Nephron progenitor cell (in vitro differentiated cells): ENCODE measurements at regions not wholly inside any gene's neighbourhood (a gene's known extent, or its start where the extent isn't known, plus 50 kb on each side); places are given as distances from the start of the nearest gene placed in this dataset.

Experiments
- DNase-seq: peaks from one replicate; pipeline ENCODE4 v3.0.0; 2021
- H3K27ac Mint-ChIP-seq: 2 replicates; pipeline ENCODE4 v1.8.0; 2021; ENCODE audit warnings: mild to moderate bottlenecking, moderate library complexity, mixed read lengths
- H3K27me3 Mint-ChIP-seq: 2 replicates; pipeline ENCODE4 v1.8.0; 2021; ENCODE audit warnings: mild to moderate bottlenecking, low read depth, mixed read lengths; ENCODE audit not compliant: poor library complexity
- H3K36me3 Mint-ChIP-seq: 2 replicates; pipeline ENCODE4 v1.8.0; 2021; ENCODE audit warnings: low read depth, mixed read lengths
- H3K4me1 Mint-ChIP-seq: 2 replicates; pipeline ENCODE4 v1.8.0; 2021; ENCODE audit warnings: mixed read lengths
- H3K4me3 Mint-ChIP-seq: 2 replicates; pipeline ENCODE4 v1.8.0; 2021; ENCODE audit warnings: mild to moderate bottlenecking, moderate library complexity, mixed read lengths
- H3K9me3 Mint-ChIP-seq: 2 replicates; pipeline ENCODE4 v1.8.0; 2021; ENCODE audit warnings: mild to moderate bottlenecking, moderate library complexity, mixed read lengths
- TF ChIP-seq, protein P1 (sequence below): fragments of 200-600 bp; sonication (generic); IDR thresholded peaks from 2 replicates; pipeline ENCODE4 v1.5.0; 2021; ENCODE audit warnings: antibody characterized with exemption

DNA sequence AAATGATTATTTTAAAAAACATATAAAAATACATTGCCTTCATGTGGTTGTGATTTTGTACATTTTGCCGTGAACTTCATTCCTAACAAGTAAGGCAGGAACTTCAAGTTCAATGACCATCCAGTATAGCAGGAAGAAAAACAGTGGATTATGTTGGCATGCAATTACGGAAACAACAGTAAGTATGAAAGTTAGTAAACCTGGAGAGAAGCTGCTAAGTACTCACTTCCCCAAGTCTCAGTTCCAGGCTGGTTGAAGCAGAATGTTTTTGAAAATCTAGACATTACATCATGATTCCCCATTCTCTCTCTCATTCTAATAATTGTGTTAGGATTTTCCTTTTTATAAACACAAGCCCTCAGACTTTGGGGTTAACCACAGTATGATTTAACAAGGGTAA, 987.1 kb upstream of the KLHL29 start:
- TF ChIP-seq, protein P1, sequence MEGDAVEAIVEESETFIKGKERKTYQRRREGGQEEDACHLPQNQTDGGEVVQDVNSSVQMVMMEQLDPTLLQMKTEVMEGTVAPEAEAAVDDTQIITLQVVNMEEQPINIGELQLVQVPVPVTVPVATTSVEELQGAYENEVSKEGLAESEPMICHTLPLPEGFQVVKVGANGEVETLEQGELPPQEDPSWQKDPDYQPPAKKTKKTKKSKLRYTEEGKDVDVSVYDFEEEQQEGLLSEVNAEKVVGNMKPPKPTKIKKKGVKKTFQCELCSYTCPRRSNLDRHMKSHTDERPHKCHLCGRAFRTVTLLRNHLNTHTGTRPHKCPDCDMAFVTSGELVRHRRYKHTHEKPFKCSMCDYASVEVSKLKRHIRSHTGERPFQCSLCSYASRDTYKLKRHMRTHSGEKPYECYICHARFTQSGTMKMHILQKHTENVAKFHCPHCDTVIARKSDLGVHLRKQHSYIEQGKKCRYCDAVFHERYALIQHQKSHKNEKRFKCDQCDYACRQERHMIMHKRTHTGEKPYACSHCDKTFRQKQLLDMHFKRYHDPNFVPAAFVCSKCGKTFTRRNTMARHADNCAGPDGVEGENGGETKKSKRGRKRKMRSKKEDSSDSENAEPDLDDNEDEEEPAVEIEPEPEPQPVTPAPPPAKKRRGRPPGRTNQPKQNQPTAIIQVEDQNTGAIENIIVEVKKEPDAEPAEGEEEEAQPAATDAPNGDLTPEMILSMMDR = no peak
- Mint-ChIP-seq H3K9me3 (no peaks in the 10 kb centered on the region), H3K36me3 (no peaks in the 10 kb centered on the region), H3K27ac (no peak overlapping the region), H3K4me1 (no peaks in the 10 kb centered on the region), H3K27me3 (peaks cover 9% of the 10 kb centered on the region), H3K4me3 (no peak overlapping the region)
- DNase-seq = no peak

DNA sequence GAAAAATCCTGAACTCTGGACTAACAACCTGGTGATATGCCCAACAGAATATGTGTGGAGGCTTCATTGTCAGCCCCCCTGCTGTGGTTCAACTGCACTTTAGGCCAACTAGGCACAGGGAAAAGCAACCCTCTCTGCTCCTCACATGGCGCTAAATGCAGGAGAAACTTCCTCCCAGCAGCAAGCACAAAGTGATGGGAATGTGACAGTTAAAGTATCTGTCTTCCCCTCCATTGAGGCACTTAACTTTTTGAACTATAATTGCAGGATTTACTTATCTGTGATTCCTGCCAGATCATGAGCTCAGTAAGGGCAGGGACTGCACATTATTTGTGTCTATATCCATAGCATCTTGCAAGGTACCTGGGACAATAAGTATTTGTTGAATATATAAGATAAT, 981.2 kb upstream of the KLHL29 start:
- no peak for DNase-seq
- no peak overlapping the region for H3K27ac Mint-ChIP-seq
- H3K4me1 Mint-ChIP-seq = no peaks in the 10 kb centered on the region
- H3K27me3 Mint-ChIP-seq = peaks cover 5% of the 10 kb centered on the region
- no peak overlapping the region for H3K4me3 Mint-ChIP-seq
- no peaks in the 10 kb centered on the region for H3K9me3 Mint-ChIP-seq
- TF ChIP-seq, protein P1 = no peak
- H3K36me3 Mint-ChIP-seq = no peaks in the 10 kb centered on the region

GRCh38 chr2:22406625-22407024, 978.4 kb upstream of the KLHL29 start:
- Mint-ChIP-seq H3K4me1 (no peaks in the 10 kb centered on the region), H3K27ac (no peak overlapping the region), H3K9me3 (no peaks in the 10 kb centered on the region), H3K27me3 (no peaks in the 10 kb centered on the region), H3K36me3 (no peaks in the 10 kb centered on the region), H3K4me3 (no peak overlapping the region)
- TF ChIP-seq, protein P1 = no peak
- DNase-seq = no peak

GRCh38 chr2:22420076-22420475, 964.9 kb upstream of the KLHL29 start:
- H3K27me3 Mint-ChIP-seq = no peaks in the 10 kb centered on the region
- TF ChIP-seq, protein P1 = no peak
- H3K4me3 Mint-ChIP-seq = no peak overlapping the region
- no peaks in the 10 kb centered on the region for H3K4me1 Mint-ChIP-seq
- no peak for DNase-seq
- no peak overlapping the region for H3K27ac Mint-ChIP-seq
- H3K36me3 Mint-ChIP-seq = no peaks in the 10 kb centered on the region
- H3K9me3 Mint-ChIP-seq = peaks cover 23% of the 10 kb centered on the region

- H3K27ac Mint-ChIP-seq = no peak overlapping the region
- no peak overlapping the region for H3K4me3 Mint-ChIP-seq
- no peaks in the 10 kb centered on the region for H3K9me3 Mint-ChIP-seq
- no peaks in the 10 kb centered on the region for H3K4me1 Mint-ChIP-seq
- DNase-seq = no peak
- TF ChIP-seq, protein P1 = no peak
- peaks cover 7% of the 10 kb centered on the region for H3K27me3 Mint-ChIP-seq
- H3K36me3 Mint-ChIP-seq = no peaks in the 10 kb centered on the region
Measured at GRCh38 chr2:22442051-22442450, 942.9 kb upstream of the KLHL29 start.

- Mint-ChIP-seq H3K27ac (no peak overlapping the region), H3K36me3 (no peaks in the 10 kb centered on the region), H3K4me1 (no peaks in the 10 kb centered on the region), H3K27me3 (peaks cover 3% of the 10 kb centered on the region), H3K9me3 (no peaks in the 10 kb centered on the region), H3K4me3 (no peak overlapping the region)
- TF ChIP-seq, protein P1 = no peak
- DNase-seq = no peak
Measured at GRCh38 chr2:22444281-22444680, 940.7 kb upstream of the KLHL29 start.
